Mesothelial cell of epicardium (in vitro differentiated cells): ENCODE measurements at regions not wholly inside any gene's neighbourhood (a gene's known extent, or its start where the extent isn't known, plus 50 kb on each side); places are given as distances from the start of the nearest gene placed in this dataset.
"Not testable (repeated sequence)": the region's sequence is repeated elsewhere in the genome, so short reads cannot be mapped to it uniquely, and the experiment has no call there.

Experiments
- DNase-seq, 2 experiments: peaks; one replicate each; pipeline ENCODE4 v3.0.0; 2021; ENCODE audit warnings: low spot score in 2 of 2; ENCODE audit not compliant: unreplicated experiment in 2 of 2
- H3K27ac Mint-ChIP-seq: 2 replicates; pipeline ENCODE4 v1.8.0; 2021; ENCODE audit warnings: mixed read lengths
- H3K27me3 Mint-ChIP-seq: 2 replicates; pipeline ENCODE4 v1.8.0; 2021; ENCODE audit warnings: low read depth, mixed read lengths
- H3K36me3 Mint-ChIP-seq: 2 replicates; pipeline ENCODE4 v1.8.0; 2021; ENCODE audit warnings: mixed read lengths
- H3K4me1 Mint-ChIP-seq: 2 replicates; pipeline ENCODE4 v1.8.0; 2021; ENCODE audit warnings: mixed read lengths
- H3K4me3 Mint-ChIP-seq: 2 replicates; pipeline ENCODE4 v1.8.0; 2021; ENCODE audit warnings: mild to moderate bottlenecking, moderate library complexity, mixed read lengths
- H3K9me3 Mint-ChIP-seq: 2 replicates; pipeline ENCODE4 v1.8.0; 2021; ENCODE audit warnings: mixed read lengths
- TF ChIP-seq, protein P1 (sequence below): fragments of 200-600 bp; sonication (generic); IDR thresholded peaks from one replicate; pipeline ENCODE4 v1.5.0; 2021; ENCODE audit warnings: antibody characterized with exemption; ENCODE audit not compliant: unreplicated experiment

DNA sequence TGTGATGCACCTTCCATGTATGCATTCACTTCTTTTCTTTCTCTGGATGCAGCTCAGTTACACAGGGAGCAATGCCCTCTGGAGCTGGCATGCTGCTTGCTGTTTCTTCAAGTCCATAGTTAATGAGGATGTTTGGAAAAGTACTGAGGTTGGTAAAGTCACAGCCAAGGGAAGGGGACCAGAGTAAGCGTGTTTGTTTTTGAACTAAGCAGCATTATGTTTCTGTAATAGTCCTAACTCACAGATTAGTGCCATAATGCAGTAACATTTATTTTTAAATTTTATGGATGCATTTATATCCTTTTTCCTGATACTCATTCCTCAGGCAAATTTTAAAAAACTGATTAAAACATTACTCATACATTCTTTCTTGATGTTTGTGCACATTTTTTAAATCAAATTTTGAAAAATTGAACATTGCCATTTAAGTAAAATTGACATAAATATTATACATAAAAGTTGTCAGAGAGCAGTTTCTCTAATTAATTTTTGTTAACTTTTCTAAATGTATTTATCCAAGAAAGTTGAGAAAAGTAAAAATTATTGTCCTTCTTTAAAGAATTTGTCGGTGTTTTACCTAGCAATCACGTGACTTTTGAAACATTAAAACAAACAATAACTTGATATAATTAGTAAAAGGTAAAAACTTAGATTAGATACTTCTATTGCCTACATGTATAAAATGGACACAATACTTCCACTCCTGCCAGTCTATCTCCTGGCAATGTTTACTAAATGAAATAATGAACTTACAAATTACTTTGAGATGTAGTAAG, 659.6 kb upstream of the ANKRD30A start:
- Mint-ChIP-seq H3K4me3 (no peak overlapping the region), H3K36me3 (no peaks in the 10 kb centered on the region), H3K27me3 (no peaks in the 10 kb centered on the region), H3K9me3 (peaks cover 3% of the 10 kb centered on the region), H3K27ac (no peak overlapping the region), H3K4me1 (peaks cover 5% of the 10 kb centered on the region)
- TF ChIP-seq, protein P1, sequence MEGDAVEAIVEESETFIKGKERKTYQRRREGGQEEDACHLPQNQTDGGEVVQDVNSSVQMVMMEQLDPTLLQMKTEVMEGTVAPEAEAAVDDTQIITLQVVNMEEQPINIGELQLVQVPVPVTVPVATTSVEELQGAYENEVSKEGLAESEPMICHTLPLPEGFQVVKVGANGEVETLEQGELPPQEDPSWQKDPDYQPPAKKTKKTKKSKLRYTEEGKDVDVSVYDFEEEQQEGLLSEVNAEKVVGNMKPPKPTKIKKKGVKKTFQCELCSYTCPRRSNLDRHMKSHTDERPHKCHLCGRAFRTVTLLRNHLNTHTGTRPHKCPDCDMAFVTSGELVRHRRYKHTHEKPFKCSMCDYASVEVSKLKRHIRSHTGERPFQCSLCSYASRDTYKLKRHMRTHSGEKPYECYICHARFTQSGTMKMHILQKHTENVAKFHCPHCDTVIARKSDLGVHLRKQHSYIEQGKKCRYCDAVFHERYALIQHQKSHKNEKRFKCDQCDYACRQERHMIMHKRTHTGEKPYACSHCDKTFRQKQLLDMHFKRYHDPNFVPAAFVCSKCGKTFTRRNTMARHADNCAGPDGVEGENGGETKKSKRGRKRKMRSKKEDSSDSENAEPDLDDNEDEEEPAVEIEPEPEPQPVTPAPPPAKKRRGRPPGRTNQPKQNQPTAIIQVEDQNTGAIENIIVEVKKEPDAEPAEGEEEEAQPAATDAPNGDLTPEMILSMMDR, result no peak
- DNase-seq, result no peak

- no peak overlapping the region for H3K4me3 Mint-ChIP-seq
- no peaks in the 10 kb centered on the region for H3K27me3 Mint-ChIP-seq
- peaks cover 3% of the 10 kb centered on the region for H3K9me3 Mint-ChIP-seq
- H3K36me3 Mint-ChIP-seq, result no peaks in the 10 kb centered on the region
- H3K4me1 Mint-ChIP-seq, result peaks cover 5% of the 10 kb centered on the region
- H3K27ac Mint-ChIP-seq, result no peak overlapping the region
- no peak for DNase-seq
- TF ChIP-seq, protein P1, result no peak
These were observed 661.1 kb upstream of the ANKRD30A start for GRCh38 chr10:36464291-36464690.

GRCh38 chr10:36463390-36463789, 662.0 kb upstream of the ANKRD30A start:
- no peaks in the 10 kb centered on the region for H3K27me3 Mint-ChIP-seq
- no peak overlapping the region for H3K4me3 Mint-ChIP-seq
- H3K9me3 Mint-ChIP-seq, result peaks cover 7% of the 10 kb centered on the region
- H3K4me1 Mint-ChIP-seq, result peaks cover 5% of the 10 kb centered on the region
- TF ChIP-seq, protein P1, result no peak
- H3K36me3 Mint-ChIP-seq, result no peaks in the 10 kb centered on the region
- no peak overlapping the region for H3K27ac Mint-ChIP-seq
- DNase-seq, result no peak

DNA sequence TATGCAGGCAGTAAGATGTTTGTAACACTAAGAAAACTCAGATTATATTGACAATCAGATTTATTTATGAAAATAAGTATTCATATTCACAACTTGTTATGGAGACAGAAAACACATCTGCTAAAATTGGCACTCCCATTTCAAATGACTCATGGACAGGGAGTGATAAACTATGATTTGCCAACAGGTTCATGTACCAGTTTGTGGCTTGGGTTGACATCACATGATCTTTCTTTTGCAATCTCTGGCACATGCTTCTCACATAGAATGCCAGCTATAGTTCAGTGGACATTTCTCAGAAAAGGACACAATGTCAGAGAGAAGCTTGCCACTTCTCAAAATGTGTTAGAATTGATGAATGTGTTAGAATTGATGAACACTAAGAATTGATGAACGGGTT, 663.2 kb upstream of the ANKRD30A start:
- TF ChIP-seq, protein P1, result no peak
- peaks cover 14% of the 10 kb centered on the region for H3K9me3 Mint-ChIP-seq
- no peak for DNase-seq
- no peak overlapping the region for H3K27ac Mint-ChIP-seq
- no peak overlapping the region for H3K4me3 Mint-ChIP-seq
- no peaks in the 10 kb centered on the region for H3K27me3 Mint-ChIP-seq
- no peaks in the 10 kb centered on the region for H3K36me3 Mint-ChIP-seq
- H3K4me1 Mint-ChIP-seq, result peaks cover 5% of the 10 kb centered on the region

GRCh38 chr10:36458437-36458836, 667.0 kb upstream of the ANKRD30A start:
- H3K27me3 Mint-ChIP-seq, DNase-seq, H3K27ac Mint-ChIP-seq, H3K4me3 Mint-ChIP-seq, H3K36me3 Mint-ChIP-seq, H3K4me1 Mint-ChIP-seq: not testable (repeated sequence)
- peaks cover 14% of the 10 kb centered on the region for H3K9me3 Mint-ChIP-seq

DNA sequence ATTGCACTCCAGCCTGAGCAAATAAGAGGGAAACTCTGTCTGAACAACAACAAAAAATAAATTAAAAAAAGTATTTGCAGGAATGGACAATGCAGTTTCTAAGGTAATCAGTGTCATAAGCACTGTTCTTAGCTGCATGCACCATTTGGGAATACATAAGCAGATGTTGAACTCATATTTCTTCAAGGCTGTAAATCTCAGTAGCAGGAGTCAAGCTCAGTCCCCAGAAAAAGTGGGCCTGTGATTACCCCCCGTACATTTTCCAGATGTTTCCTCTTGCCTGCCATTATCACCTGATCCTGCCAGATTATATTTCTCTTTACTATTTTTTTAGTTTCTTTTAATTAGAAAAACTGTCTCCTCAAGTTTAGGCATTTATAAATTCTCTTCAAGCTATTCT, 667.6 kb upstream of the ANKRD30A start:
- TF ChIP-seq, protein P1, result no peak
- H3K27me3 Mint-ChIP-seq, result no peaks in the 10 kb centered on the region
- no peak for DNase-seq
- H3K27ac Mint-ChIP-seq, result no peak overlapping the region
- peaks cover 14% of the 10 kb centered on the region for H3K9me3 Mint-ChIP-seq
- peaks cover 9% of the 10 kb centered on the region for H3K4me1 Mint-ChIP-seq
- no peaks in the 10 kb centered on the region for H3K36me3 Mint-ChIP-seq
- H3K4me3 Mint-ChIP-seq, result no peak overlapping the region
